ENCODE measurements at regions not wholly inside any gene's neighbourhood (a gene's known extent, or its start where the extent isn't known, plus 50 kb on each side); places are given as distances from the start of the nearest gene placed in this dataset.
A peak's percentile ranks its signal among the peaks of the same experiment; 100 is the strongest.

DNA sequence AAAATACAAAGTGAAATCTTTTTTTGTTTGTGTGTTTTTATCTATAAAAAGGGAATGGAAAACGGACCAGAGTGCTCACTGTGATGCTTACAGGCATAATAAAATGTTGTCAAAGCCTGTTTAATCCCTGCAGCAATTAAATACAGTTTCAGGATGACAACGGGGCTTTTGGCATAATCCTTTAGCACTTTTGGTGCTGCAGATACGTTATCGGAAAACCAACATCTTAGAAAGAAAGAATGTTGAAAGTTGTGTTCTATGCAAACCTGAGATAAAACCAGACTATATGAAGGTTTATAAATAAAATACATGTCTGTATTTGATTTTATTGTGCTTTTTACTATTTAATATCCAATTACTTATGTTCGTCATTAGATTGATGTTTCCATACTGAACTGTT lies 307.4 kb upstream of the DAB2 start:
- Histone ChIP-seq H3K4me3 (no peak overlapping the region), H3K4me1 (no peaks in the 10 kb centered on the region), H3K27ac (no peak overlapping the region), H3K9me3 (no peaks in the 10 kb centered on the region), H3K36me3 (ENCODE audit: low read depth, missing control alignments) (no peaks in the 10 kb centered on the region), H3K27me3 (no peaks in the 10 kb centered on the region)
- intact Hi-C loops (cut with DNase I; ENCODE audit: low total_unique reads): no loop called here
- WGBS, 2 donors: 73 to 74% methylated on average over 5 of the region's 5 CpGs
- no peak for TF ChIP-seq POLR2A (IDR thresholded peaks at IDR 0.05)
- DNase-seq: no peak

- no peaks in the 10 kb centered on the region for H3K9me3 ChIP-seq
- no peaks in the 10 kb centered on the region for H3K27me3 ChIP-seq
- 88 to 93% methylated on average over 1 of the region's 1 CpG for WGBS, 2 donors
- no peaks in the 10 kb centered on the region for H3K4me1 ChIP-seq
- H3K27ac ChIP-seq: no peak overlapping the region
- TF ChIP-seq CTCF (IDR thresholded peaks at IDR 0.05): no peak
- no peak for TF ChIP-seq POLR2A (IDR thresholded peaks at IDR 0.05)
- no peaks in the 10 kb centered on the region for H3K36me3 ChIP-seq (ENCODE audit: low read depth, missing control alignments)
- intact Hi-C loops (cut with DNase I; ENCODE audit: low total_unique reads): no loop called here
- DNase-seq: no peak
- H3K4me3 ChIP-seq: no peak overlapping the region
Measured at GRCh38 chr5:39730699-39731098, 305.9 kb upstream of the DAB2 start.

- no peaks in the 10 kb centered on the region for H3K4me1 ChIP-seq
- H3K27me3 ChIP-seq: no peaks in the 10 kb centered on the region
- no peak for TF ChIP-seq CTCF (IDR thresholded peaks at IDR 0.05)
- intact Hi-C loops (cut with DNase I; ENCODE audit: low total_unique reads): no loop called here
- H3K27ac ChIP-seq: no peak overlapping the region
- H3K9me3 ChIP-seq: no peaks in the 10 kb centered on the region
- 70 to 92% methylated on average over 2 of the region's 2 CpGs for whole genome bisulfite sequencing, 2 donors
- H3K4me3 ChIP-seq: no peak overlapping the region
- no peak for DNase-seq
- H3K36me3 ChIP-seq (ENCODE audit: low read depth, missing control alignments): no peaks in the 10 kb centered on the region
Measured at GRCh38 chr5:39730006-39730405, 305.2 kb upstream of the DAB2 start.

- no peaks in the 10 kb centered on the region for H3K9me3 ChIP-seq
- 97% methylated on average over 1 of the region's 1 CpG for WGBS, 2 donors
Measured at GRCh38 chr5:39726467-39726866, 301.7 kb upstream of the DAB2 start.

DNA sequence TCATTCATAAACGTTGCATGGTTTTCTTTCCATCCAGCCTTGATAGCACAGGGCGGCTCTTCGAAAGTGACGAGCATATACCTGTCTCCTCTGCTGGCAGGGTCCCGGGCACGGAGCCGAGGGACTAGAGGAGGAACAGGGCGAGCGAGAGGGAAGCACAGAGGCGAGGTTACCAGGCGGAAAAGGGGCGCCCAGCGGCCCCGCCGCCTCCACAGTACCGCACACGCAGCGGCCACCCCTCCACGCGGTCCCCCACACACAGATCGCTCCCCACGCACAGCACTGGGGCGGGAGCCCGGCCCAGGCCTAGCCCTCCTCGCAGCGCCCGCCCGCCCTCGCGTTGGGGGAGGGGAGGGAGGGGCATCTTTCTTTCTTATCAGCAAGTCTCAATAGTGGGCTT lies 296.6 kb upstream of the DAB2 start:
- H3K4me1 ChIP-seq: no peaks in the 10 kb centered on the region
- TF ChIP-seq CTCF (IDR thresholded peaks at IDR 0.05): no peak
- TF ChIP-seq POLR2A (IDR thresholded peaks at IDR 0.05): no peak
- H3K27ac ChIP-seq: no peak overlapping the region
- no peak for DNase-seq
- WGBS, 2 donors: 84 to 87% methylated on average over 17 to 30 of the region's 30 CpGs
- H3K36me3 ChIP-seq (ENCODE audit: low read depth, missing control alignments): no peaks in the 10 kb centered on the region
- no peaks in the 10 kb centered on the region for H3K27me3 ChIP-seq
- H3K4me3 ChIP-seq: peak overlapping the region in 1 of 2 donors; percentile 30
- intact Hi-C loops (cut with DNase I; ENCODE audit: low total_unique reads): no loop called here
- no peaks in the 10 kb centered on the region for H3K9me3 ChIP-seq

More at GRCh38 chr5:39726467-39726866, 301.7 kb upstream of the DAB2 start:
- Histone ChIP-seq H3K27ac (no peak overlapping the region), H3K4me3 (no peak overlapping the region), H3K36me3 (ENCODE audit: low read depth, missing control alignments) (no peaks in the 10 kb centered on the region), H3K4me1 (no peaks in the 10 kb centered on the region), H3K27me3 (no peaks in the 10 kb centered on the region)
- intact Hi-C loops (cut with DNase I; ENCODE audit: low total_unique reads): no loop called here
- TF ChIP-seq CTCF (IDR thresholded peaks at IDR 0.05): no peak
- TF ChIP-seq POLR2A (IDR thresholded peaks at IDR 0.05): no peak
- DNase-seq: no peak

All from testis (tissue), 2 donors.